SK-N-SH treated with all-trans-retinoic acid at 6 μM for 48 hours (cell line): ENCODE measurements at regions not wholly inside any gene's neighbourhood (a gene's known extent, or its start where the extent isn't known, plus 50 kb on each side); places are given as distances from the start of the nearest gene placed in this dataset.

ENCODE experiments used
- ARNTL ChIP-seq: fragments of 450-650 bp; formaldehyde crosslinking; IDR thresholded peaks from 2 replicates; pipeline ENCODE4 v1.5.0; 2020; ENCODE audit warnings: low read depth, mild to moderate bottlenecking, moderate library complexity, borderline replicate concordance
- TF ChIP-seq, protein P1 (sequence below): fragments of 250-450 bp; sonication (Bioruptor Pico); IDR thresholded peaks from 2 replicates; pipeline ENCODE4 v1.5.1; 2020; ENCODE audit warnings: low read depth, mild to moderate bottlenecking, moderate library complexity

- no peak for TF ChIP-seq ARNTL
- TF ChIP-seq, protein P1, sequence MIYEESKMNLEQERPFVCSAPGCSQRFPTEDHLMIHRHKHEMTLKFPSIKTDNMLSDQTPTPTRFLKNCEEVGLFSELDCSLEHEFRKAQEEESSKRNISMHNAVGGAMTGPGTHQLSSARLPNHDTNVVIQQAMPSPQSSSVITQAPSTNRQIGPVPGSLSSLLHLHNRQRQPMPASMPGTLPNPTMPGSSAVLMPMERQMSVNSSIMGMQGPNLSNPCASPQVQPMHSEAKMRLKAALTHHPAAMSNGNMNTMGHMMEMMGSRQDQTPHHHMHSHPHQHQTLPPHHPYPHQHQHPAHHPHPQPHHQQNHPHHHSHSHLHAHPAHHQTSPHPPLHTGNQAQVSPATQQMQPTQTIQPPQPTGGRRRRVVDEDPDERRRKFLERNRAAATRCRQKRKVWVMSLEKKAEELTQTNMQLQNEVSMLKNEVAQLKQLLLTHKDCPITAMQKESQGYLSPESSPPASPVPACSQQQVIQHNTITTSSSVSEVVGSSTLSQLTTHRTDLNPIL (CRISPR knock-in tag), result no peak
Measured at GRCh38 chr12:22759769-22760674, 135.1 kb downstream of the ETNK1 start.
